ENCODE measurements at regions not wholly inside any gene's neighbourhood (a gene's known extent, or its start where the extent isn't known, plus 50 kb on each side); places are given as distances from the start of the nearest gene placed in this dataset.
"Not testable (repeated sequence)": the region's sequence is repeated elsewhere in the genome, so short reads cannot be mapped to it uniquely, and the experiment has no call there.

GRCh38 chr10:29189256-29189655, 99.6 kb upstream of the LYZL1 start:
- no peak for DNase-seq (ENCODE audit: low read depth in 1 of 2, low spot score in 1 of 2)

DNA sequence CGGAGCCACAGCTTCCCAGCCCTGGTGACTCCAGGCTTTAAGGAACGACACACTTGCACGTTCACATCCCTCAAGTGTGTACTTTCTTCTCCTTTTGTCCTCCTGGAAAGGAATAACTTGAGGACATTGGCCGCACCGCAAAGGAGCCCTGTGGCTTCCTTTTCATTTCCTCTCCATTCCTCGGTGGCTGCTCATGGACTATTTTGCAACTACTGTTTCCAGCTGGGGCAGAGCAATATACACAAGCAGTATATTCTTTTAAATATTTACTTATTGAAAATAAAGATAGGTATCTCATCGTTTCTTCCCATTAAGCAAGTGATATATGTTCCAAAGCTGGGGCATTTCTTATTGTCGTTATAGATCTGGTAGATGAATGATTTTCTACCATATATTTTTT, 97.2 kb upstream of the LYZL1 start:
- no peak for DNase-seq (ENCODE audit: low read depth in 1 of 2, low spot score in 1 of 2)

DNA sequence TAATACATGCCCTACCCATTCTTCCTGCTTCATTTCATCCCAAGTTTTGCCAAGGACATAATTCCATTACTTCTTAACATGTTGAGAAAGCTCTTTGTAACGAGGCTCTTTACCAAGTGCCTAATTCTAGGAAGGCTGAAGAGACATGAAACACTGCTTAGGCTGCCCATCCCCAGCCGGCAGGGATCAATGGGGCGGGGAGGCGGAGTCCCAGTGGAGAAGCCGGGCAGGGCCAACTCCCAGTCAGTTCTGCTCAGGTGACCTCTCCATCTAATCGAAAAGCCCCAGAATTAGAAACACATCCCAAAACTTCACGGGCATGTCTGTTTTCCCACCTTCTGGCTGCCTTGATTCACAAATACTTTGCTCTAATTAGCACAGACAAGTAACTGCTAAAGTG, 89.5 kb upstream of the LYZL1 start:
- DNase-seq (ENCODE audit: low read depth in 1 of 2, low spot score in 1 of 2), result no peak

- DNase-seq (ENCODE audit: low read depth in 1 of 2, low spot score in 1 of 2), result no peak
These were observed 88.8 kb upstream of the LYZL1 start for GRCh38 chr10:29199941-29200679.

DNA sequence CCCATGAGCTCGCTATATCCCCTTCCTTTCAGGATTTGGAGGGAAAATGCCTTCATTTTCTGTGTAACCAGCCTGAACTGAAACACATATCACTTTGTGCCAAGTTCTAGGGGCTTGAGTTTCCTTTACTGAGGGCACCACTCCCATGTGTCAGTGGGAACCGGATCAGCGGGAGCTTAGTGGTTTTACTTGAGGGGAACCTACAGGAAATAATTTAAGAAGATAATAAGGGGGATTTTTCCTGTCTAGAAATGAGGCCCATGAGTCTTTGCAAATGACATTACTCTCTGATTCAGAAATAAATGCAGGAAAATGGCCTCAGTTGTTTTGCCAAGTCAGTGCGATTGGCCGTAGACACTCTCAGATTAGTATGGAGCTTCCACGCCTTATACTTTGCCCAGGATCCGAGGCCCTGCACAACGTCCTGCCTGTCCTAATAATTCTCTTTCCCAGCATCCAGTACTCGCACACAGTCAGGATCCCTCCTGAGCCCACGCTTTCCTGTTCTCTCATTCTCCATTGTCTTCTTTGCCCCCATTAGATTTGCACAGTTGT, 86.4 kb upstream of the LYZL1 start:
- DNase-seq (ENCODE audit: low read depth in 1 of 2, low spot score in 1 of 2), result no peak

DNA sequence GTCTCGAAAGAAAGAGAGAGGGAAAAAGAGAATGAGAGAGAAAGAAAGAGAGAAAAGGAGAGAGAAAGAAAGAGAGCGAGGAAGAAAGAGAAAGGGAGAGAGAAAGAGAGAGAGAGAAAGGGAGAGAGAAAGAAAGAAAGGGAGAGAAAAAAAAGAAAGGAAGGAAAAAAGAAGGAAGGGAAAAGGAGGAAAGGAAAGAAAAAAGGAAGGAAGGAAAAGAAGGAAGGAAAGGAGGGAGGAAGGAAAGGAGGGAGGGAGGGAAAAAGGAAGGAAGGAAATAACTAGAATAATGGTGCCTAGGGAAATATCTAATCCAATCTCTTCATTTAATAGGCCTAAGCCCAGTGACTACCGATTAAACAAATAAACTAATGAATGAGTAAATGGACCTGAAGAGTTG, 85.4 kb upstream of the LYZL1 start:
- DNase-seq (ENCODE audit: low read depth in 1 of 2, low spot score in 1 of 2), result no peak

DNA sequence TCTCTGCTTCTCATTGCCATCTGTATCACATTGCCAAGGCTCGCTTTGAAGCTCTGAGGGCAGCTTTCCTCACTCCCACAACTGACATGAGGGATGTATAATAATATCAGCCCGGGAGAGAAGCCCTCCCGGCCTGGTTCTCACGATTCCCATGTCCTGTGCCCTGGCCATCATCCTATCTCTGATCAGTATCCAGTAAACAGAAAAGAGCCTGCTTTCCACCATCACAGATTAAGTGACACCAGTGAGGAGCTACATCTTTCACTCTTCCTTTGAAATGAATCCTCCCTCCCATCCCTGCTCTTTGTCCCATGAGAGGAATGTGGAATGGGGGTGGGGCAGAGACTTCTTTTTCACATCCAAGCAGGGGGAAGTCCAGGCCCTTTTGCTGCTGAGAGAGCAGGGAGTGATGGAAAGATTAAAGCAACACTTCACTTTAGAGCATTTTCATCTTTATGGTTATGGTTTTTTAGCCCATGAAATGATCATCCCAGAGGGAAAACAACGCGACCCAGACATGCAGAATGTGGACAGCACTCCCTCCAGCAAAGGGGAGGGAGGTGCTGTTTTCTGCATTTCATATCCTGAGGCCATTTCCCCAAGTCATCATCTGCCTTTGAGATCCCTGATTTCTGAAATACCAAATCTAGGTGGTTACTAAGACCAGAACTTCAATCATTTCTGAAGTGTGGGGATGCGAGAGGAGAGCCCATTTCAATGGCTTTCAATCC, 84.6 kb upstream of the LYZL1 start:
- no peak for DNase-seq (ENCODE audit: low read depth in 1 of 2, low spot score in 1 of 2)

GRCh38 chr10:29205787-29206186, 83.1 kb upstream of the LYZL1 start:
- no peak for DNase-seq (ENCODE audit: low read depth in 1 of 2, low spot score in 1 of 2)

- no peak for DNase-seq (ENCODE audit: low read depth in 1 of 2, low spot score in 1 of 2)
These were observed 80.0 kb upstream of the LYZL1 start for GRCh38 chr10:29208845-29209244.

GRCh38 chr10:29209830-29210229, 79.0 kb upstream of the LYZL1 start:
- no peak for DNase-seq (ENCODE audit: low read depth in 1 of 2, low spot score in 1 of 2)

GRCh38 chr10:29210266-29210868, 78.5 kb upstream of the LYZL1 start:
- DNase-seq (ENCODE audit: low read depth in 1 of 2, low spot score in 1 of 2), result no peak

DNA sequence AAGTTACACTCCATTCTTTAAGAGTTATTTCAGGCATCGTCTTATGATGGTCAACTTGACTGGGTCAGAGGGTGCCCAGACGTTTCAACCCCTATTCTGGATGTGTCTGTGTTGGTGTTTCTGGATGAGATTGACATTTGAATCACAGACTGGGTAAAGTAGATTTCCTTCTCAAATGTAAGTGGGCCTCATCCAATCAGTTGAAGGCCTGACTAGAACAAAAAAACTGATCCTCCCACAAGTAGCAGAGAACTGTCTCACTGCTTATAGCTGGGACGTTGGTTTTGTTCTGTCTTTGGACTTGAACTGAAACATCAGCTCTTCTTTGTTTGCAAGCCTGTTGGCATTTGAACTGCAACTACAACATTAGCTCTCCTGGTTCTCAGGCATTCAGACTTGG, 76.3 kb upstream of the LYZL1 start:
- DNase-seq (ENCODE audit: low read depth in 1 of 2, low spot score in 1 of 2), result no peak

GRCh38 chr10:29214551-29214950, 74.3 kb upstream of the LYZL1 start:
- DNase-seq (ENCODE audit: low read depth in 1 of 2, low spot score in 1 of 2), result no peak

DNA sequence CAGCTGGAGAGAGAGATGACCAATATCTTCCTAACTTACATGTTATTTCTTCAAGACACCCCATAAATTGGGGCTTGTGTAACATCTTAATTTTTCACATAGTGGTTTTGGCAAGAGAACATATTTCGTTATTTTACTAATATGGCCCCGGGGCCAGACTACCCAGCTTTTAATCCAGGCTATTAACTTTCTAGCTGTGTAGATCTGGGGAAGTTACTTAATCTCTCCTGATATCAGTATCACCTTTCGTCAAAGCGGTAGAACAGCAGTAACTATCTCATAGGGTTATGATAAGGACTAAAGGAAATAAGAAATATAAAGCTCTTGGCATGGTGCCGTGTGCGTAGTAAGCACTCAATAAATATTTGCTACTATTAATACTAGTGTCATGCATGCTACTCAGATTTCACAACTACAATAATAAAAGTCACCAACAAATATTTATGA, 71.6 kb upstream of the LYZL1 start:
- no peak for DNase-seq (ENCODE audit: low read depth in 1 of 2, low spot score in 1 of 2)

DNA sequence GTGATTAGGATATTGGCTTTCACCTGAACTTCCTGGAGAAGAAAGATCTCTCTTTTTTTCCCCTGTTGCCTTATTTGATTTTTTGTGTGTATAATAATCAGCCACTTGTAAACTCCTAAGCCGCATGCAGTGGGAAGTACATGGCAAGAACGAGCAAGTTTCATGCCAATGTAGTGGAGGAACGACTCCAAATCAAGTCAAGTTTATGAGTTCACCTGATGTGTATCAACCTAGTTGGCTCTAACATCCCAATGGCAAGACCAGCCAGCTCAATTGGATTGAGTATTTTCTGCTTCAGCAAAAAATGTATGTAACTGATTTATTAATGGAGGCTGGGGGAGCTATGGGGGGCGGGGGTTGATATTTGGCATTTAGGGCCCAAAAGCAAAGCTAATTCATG, 65.5 kb upstream of the LYZL1 start:
- no peak for DNase-seq (ENCODE audit: low read depth in 1 of 2, low spot score in 1 of 2)

DNA sequence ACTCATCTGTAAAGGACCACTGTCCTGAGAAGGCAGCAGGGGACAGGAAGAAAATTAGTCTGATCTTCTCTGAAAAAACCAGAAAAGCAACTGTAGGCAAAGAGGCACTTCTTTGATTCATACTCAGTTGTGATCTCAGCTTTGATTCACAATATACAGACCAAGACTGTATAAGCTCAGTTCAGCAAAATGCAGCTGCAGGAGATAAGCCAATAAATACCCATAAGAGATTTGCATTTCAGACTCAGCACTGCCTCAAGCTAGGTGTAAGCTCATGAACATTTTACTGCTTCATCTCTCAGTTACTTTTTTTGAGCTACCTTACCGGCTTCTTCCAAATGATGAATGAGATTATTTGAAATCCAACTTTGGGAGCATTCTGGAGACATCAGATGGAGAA, 64.2 kb upstream of the LYZL1 start:
- no peak for DNase-seq (ENCODE audit: low read depth in 1 of 2, low spot score in 1 of 2)

- DNase-seq (ENCODE audit: low read depth in 1 of 2, low spot score in 1 of 2), result no peak
These were observed 61.7 kb upstream of the LYZL1 start for GRCh38 chr10:29227201-29227600.

GRCh38 chr10:29228562-29228961, 60.3 kb upstream of the LYZL1 start:
- DNase-seq (ENCODE audit: low read depth in 1 of 2, low spot score in 1 of 2), result no peak

DNA sequence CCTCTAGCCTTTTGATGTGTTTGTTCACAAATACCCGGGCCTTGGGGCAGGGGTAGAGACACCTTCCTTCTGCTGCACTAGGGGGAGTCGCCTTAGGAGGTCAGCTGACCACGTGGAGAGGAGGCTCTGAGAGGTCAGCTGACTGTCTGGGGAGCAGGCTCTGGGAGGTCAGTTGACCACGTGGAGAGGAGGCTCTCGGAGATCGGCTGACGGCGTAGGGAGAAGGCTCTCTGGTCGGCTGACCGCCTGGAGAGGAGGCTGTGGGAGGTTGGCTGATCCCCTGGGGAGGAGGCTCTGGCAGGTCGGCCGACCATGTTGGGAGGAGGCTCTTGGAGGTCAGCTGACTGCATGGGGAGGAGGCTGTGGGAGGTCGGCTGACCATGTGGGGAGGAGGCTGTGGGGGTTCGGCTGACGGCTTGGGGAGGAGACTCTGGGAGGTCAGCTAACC, 59.6 kb upstream of the LYZL1 start:
- no peak for DNase-seq (ENCODE audit: low read depth in 1 of 2, low spot score in 1 of 2)

- not testable (repeated sequence) for DNase-seq (ENCODE audit: low read depth in 1 of 2, low spot score in 1 of 2)
These were observed 52.0 kb upstream of the LYZL1 start for GRCh38 chr10:29236910-29237309.

DNA sequence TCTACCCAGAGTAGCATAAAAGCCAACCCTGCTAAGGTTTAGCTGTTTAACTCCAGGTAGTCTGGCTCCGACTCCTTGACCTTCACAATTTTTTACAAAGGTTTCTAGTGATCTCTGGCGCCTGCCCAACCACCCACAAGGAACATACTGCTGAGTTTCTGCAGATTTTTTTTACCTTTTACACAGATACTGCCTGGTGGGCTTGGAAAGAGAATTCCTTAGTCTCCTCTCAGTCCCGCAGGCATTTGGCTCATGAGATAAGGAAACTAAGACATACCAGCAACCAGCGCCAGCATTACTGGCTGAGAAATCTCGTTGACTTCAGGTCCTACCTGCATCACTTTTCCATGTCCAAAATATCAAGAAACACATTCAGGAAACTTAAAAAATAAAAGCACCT, 51.1 kb upstream of the LYZL1 start:
- no peak for DNase-seq (ENCODE audit: low read depth in 1 of 2, low spot score in 1 of 2)

- no peak for DNase-seq (ENCODE audit: low read depth in 1 of 2, low spot score in 1 of 2)
These were observed 50.2 kb upstream of the LYZL1 start for GRCh38 chr10:29238523-29239135.

Data from activated CD4-positive, alpha-beta T cell treated with anti-CD3 and anti-CD28 coated beads, Interleukin-2, amount 50 U/mL, for 24 hours (primary cell).